HepG2 (cell line): ENCODE measurements at regions not wholly inside any gene's neighbourhood (a gene's known extent, or its start where the extent isn't known, plus 50 kb on each side); places are given as distances from the start of the nearest gene placed in this dataset.

Source experiments
- CBFB ChIP-seq: sonication (generic); formaldehyde crosslinking; IDR thresholded peaks from 2 replicates; pipeline ENCODE4 v1.4.0; 2020; ENCODE audit warnings: missing genetic modification reagents
- CCAR2 ChIP-seq: fragments of 200-400 bp; formaldehyde crosslinking; optimal IDR thresholded peaks from 2 replicates; pipeline ENCODE3; 2018; ENCODE audit warnings: low read depth, mild to moderate bottlenecking, low read length, moderate library complexity
- EED ChIP-seq: sonication (generic); formaldehyde crosslinking; IDR thresholded peaks from 2 replicates; pipeline ENCODE4 v1.5.0; 2020; ENCODE audit warnings: mild to moderate bottlenecking, missing genetic modification reagents
- JUND ChIP-seq: sonication (generic); formaldehyde crosslinking; IDR thresholded peaks from 2 replicates; pipeline ENCODE4 v1.8.0; 2022; ENCODE audit warnings: mild to moderate bottlenecking, missing genetic modification reagents
- NR2F2 ChIP-seq: IDR thresholded peaks from 2 replicates; pipeline ENCODE4 v1.6.1; 2012; ENCODE audit warnings: low read depth, inconsistent platforms, borderline replicate concordance
- PHF8 ChIP-seq: sonication (generic); formaldehyde crosslinking; IDR thresholded peaks from 2 replicates; pipeline ENCODE4 v1.5.0; 2020; ENCODE audit warnings: missing genetic modification reagents
- POLR2A ChIP-seq, 2 experiments: IDR thresholded peaks; 2 replicates each; pipeline ENCODE4 v1.6.1; 2011; ENCODE audit warnings: low read depth in 2 of 2, low read length in 2 of 2, mild to moderate bottlenecking in 1 of 2, moderate library complexity in 1 of 2; ENCODE audit not compliant: insufficient read depth in 1 of 2
- ZNF121 ChIP-seq: sonication (generic); formaldehyde crosslinking; IDR thresholded peaks from 2 replicates; pipeline ENCODE4 v1.5.0; 2020; ENCODE audit warnings: mild to moderate bottlenecking, missing genetic modification reagents
- ZNF24 ChIP-seq: fragments of 450-650 bp; IDR thresholded peaks from 2 replicates; pipeline ENCODE4 v1.6.1; 2017; ENCODE audit warnings: antibody characterized with exemption, mild to moderate bottlenecking
- TF ChIP-seq, protein P1 (sequence below): sonication (generic); formaldehyde crosslinking; IDR thresholded peaks from 2 replicates; pipeline ENCODE4 v1.5.0; 2020; ENCODE audit warnings: mild to moderate bottlenecking, missing genetic modification reagents, moderate library complexity

DNA sequence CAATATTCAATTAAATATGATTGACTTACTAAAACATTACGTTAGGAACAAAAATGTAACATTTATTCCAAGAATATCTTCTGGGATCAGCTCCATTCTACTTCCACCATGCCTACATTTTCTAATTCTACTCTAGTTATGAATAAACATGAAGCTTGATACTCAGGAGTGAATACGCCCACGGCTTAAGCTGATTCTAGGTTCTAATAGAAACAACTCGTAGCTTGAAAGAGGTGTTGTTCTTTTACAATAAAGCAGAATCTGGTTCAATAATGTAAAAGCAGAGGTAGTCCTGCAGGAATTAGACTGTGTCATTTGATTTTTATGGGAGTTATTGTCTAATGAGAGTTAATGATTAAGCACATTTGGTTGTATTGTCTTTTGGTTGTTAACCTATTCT is 107.3 kb upstream of the OLIG3 start:
- no peak for TF ChIP-seq POLR2A (IDR thresholded peaks at IDR 0.05; ENCODE audit: insufficient read depth in 1 of 2, low read depth in 2 of 2, low read length in 2 of 2)
- TF ChIP-seq CCAR2, result no peak
- TF ChIP-seq ZNF24, result no peak
- no peak for TF ChIP-seq JUND (CRISPR knock-in tag)
- no peak for TF ChIP-seq ZNF121 (CRISPR knock-in tag)
- TF ChIP-seq NR2F2, result no peak
- TF ChIP-seq, protein P1, sequence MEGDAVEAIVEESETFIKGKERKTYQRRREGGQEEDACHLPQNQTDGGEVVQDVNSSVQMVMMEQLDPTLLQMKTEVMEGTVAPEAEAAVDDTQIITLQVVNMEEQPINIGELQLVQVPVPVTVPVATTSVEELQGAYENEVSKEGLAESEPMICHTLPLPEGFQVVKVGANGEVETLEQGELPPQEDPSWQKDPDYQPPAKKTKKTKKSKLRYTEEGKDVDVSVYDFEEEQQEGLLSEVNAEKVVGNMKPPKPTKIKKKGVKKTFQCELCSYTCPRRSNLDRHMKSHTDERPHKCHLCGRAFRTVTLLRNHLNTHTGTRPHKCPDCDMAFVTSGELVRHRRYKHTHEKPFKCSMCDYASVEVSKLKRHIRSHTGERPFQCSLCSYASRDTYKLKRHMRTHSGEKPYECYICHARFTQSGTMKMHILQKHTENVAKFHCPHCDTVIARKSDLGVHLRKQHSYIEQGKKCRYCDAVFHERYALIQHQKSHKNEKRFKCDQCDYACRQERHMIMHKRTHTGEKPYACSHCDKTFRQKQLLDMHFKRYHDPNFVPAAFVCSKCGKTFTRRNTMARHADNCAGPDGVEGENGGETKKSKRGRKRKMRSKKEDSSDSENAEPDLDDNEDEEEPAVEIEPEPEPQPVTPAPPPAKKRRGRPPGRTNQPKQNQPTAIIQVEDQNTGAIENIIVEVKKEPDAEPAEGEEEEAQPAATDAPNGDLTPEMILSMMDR (CRISPR knock-in tag), result no peak
- no peak for TF ChIP-seq CBFB (CRISPR knock-in tag)
- TF ChIP-seq PHF8, result no peak
- TF ChIP-seq EED (CRISPR knock-in tag), result no peak
